GM23338 (cell line): ENCODE measurements at regions not wholly inside any gene's neighbourhood (a gene's known extent, or its start where the extent isn't known, plus 50 kb on each side); places are given as distances from the start of the nearest gene placed in this dataset.

ENCODE experiments used
- ATAC-seq: fragments of 200-7000 bp; cut with Tn5 transposase; 3 replicates; pipeline ENCODE4 v1.9.1; 2020
- DNase-seq: peaks from one replicate; pipeline ENCODE4 v3.0.0-alpha.2; 2015; ENCODE audit warnings: low spot score
- H2AFZ ChIP-seq: fragments of 200-600 bp; sonication (generic); 2 replicates; pipeline ENCODE4 v1.8.0; 2016; ENCODE audit warnings: antibody characterized with exemption, mild to moderate bottlenecking, moderate library complexity
- H3F3A ChIP-seq: fragments of 200-600 bp; sonication (generic); replicated peaks from 2 replicates; pipeline ENCODE4 v1.8.0; 2017; ENCODE audit warnings: antibody characterized with exemption, mixed run types, low read depth
- H3K27ac ChIP-seq: fragments of 200-600 bp; sonication (generic); 2 replicates; pipeline ENCODE4 v1.6.1; 2016; ENCODE audit warnings: low read depth
- H3K27me3 ChIP-seq: fragments of 200-600 bp; sonication (generic); 2 replicates; pipeline ENCODE4 v1.8.0; 2016; ENCODE audit warnings: mild to moderate bottlenecking, mixed run types, moderate library complexity; ENCODE audit not compliant: insufficient read depth
- H3K36me3 ChIP-seq: fragments of 200-600 bp; sonication (generic); 2 replicates; pipeline ENCODE4 v1.8.0; 2016; ENCODE audit warnings: mild to moderate bottlenecking; ENCODE audit not compliant: insufficient read depth
- H3K4me1 ChIP-seq: fragments of 200-600 bp; sonication (generic); 2 replicates; pipeline ENCODE4 v1.8.0; 2016; ENCODE audit warnings: mild to moderate bottlenecking, moderate library complexity; ENCODE audit not compliant: insufficient read depth
- H3K4me2 ChIP-seq: fragments of 200-600 bp; sonication (generic); 2 replicates; pipeline ENCODE4 v1.7.1; 2017; ENCODE audit warnings: mixed run types
- H3K4me3 ChIP-seq: fragments of 200-600 bp; sonication (generic); 2 replicates; pipeline ENCODE4 v1.6.1; 2016; ENCODE audit warnings: mixed run types
- H3K79me2 ChIP-seq: fragments of 200-600 bp; sonication (generic); replicated peaks from 2 replicates; pipeline ENCODE4 v1.8.0; 2017; ENCODE audit warnings: mild to moderate bottlenecking; ENCODE audit not compliant: insufficient read depth
- H3K9me2 ChIP-seq: fragments of 200-600 bp; sonication (generic); 2 replicates; pipeline ENCODE4 v1.8.0; 2017; ENCODE audit not compliant: insufficient read depth
- H4K20me1 ChIP-seq: fragments of 200-600 bp; sonication (generic); replicated peaks from 2 replicates; pipeline ENCODE4 v1.8.0; 2017; ENCODE audit warnings: mild to moderate bottlenecking; ENCODE audit not compliant: insufficient read depth
- H3K27ac Mint-ChIP-seq: 2 replicates; pipeline ENCODE4 v1.8.0; 2020; ENCODE audit warnings: inconsistent platforms, mild to moderate bottlenecking, moderate library complexity, mixed read lengths
- H3K27me3 Mint-ChIP-seq: 3 replicates; pipeline ENCODE4 v1.8.0; 2022; ENCODE audit warnings: low read depth, mild to moderate bottlenecking, moderate library complexity, mixed read lengths, inconsistent platforms; ENCODE audit not compliant: insufficient read depth, poor library complexity
- H3K36me3 Mint-ChIP-seq: 3 replicates; pipeline ENCODE4 v1.8.0; 2021; ENCODE audit warnings: low read depth, mild to moderate bottlenecking, inconsistent platforms, moderate library complexity, mixed read lengths
- H3K4me1 Mint-ChIP-seq: 3 replicates; pipeline ENCODE4 v1.8.0; 2020; ENCODE audit warnings: mild to moderate bottlenecking, inconsistent platforms, mixed read lengths
- H3K4me3 Mint-ChIP-seq: 3 replicates; pipeline ENCODE4 v1.8.0; 2021; ENCODE audit warnings: moderate library complexity, mild to moderate bottlenecking, inconsistent platforms, mixed read lengths
- H3K9me3 Mint-ChIP-seq: 3 replicates; pipeline ENCODE4 v1.8.0; 2020; ENCODE audit warnings: moderate library complexity, mild to moderate bottlenecking, inconsistent platforms, mixed read lengths
- CREB1 ChIP-seq: fragments of 250-450 bp; sonication (Bioruptor Pico); IDR thresholded peaks from 2 replicates; pipeline ENCODE4 v1.5.0; 2020; ENCODE audit warnings: low read depth, mild to moderate bottlenecking, moderate library complexity
- EZH2 ChIP-seq: fragments of 200-600 bp; sonication (generic); IDR thresholded peaks from one replicate; pipeline ENCODE4 v1.8.0; 2017; ENCODE audit warnings: antibody characterized with exemption, mild to moderate bottlenecking, low read depth; ENCODE audit not compliant: unreplicated experiment
- EZH2phosphoT487 ChIP-seq: fragments of 200-600 bp; sonication (generic); IDR thresholded peaks from one replicate; pipeline ENCODE4 v1.8.1; 2018; ENCODE audit warnings: antibody characterized with exemption; ENCODE audit not compliant: unreplicated experiment
- JUNB ChIP-seq: IDR thresholded peaks from one replicate; pipeline ENCODE4 v1.6.1; 2016; ENCODE audit warnings: antibody characterized with exemption; ENCODE audit not compliant: unreplicated experiment
- NANOG ChIP-seq: IDR thresholded peaks from 2 replicates; pipeline ENCODE4 v1.6.1; 2016; ENCODE audit warnings: antibody characterized with exemption, borderline replicate concordance
- POLR2AphosphoS5 ChIP-seq: IDR thresholded peaks from 2 replicates; pipeline ENCODE4 v1.6.1; 2016; ENCODE audit warnings: antibody characterized with exemption, low read depth
- STAT1 ChIP-seq: IDR thresholded peaks from one replicate; pipeline ENCODE4 v1.6.1; 2016; ENCODE audit warnings: antibody characterized with exemption; ENCODE audit not compliant: unreplicated experiment
- ZNF114 ChIP-seq: fragments of 250-450 bp; sonication (Bioruptor Pico); IDR thresholded peaks from 2 replicates; pipeline ENCODE4 v1.5.0; 2020; ENCODE audit warnings: mild to moderate bottlenecking, moderate library complexity
- ZNF331 ChIP-seq: fragments of 250-450 bp; sonication (Bioruptor Pico); IDR thresholded peaks from 2 replicates; pipeline ENCODE4 v1.5.0; 2020; ENCODE audit warnings: low read depth, mild to moderate bottlenecking, moderate library complexity
- TF ChIP-seq, protein P1 (sequence below): fragments of 250-450 bp; sonication (Bioruptor Pico); IDR thresholded peaks from 2 replicates; pipeline ENCODE4 v1.5.0; 2020; ENCODE audit warnings: mild to moderate bottlenecking, moderate library complexity
- TF ChIP-seq, protein P2 (sequence below): IDR thresholded peaks from one replicate; pipeline ENCODE4 v1.6.1; 2018; ENCODE audit warnings: antibody characterized with exemption; ENCODE audit not compliant: unreplicated experiment
- TF ChIP-seq, protein P3 (sequence below), 2 experiments: fragments of 200-600 bp in 1 of 2; sonication (generic) in 1 of 2; conservative IDR thresholded peaks; 2 replicates each; pipeline versions ENCODE4 v1.5.1 to v1.6.1; 2016 to 2017; ENCODE audit warnings: antibody characterized with exemption in 2 of 2, low read depth in 2 of 2, mild to moderate bottlenecking in 2 of 2, moderate library complexity in 1 of 2
- TF ChIP-seq, protein P4 (sequence below): IDR thresholded peaks from 2 replicates; pipeline ENCODE4 v1.6.1; 2016; ENCODE audit warnings: antibody characterized with exemption

DNA sequence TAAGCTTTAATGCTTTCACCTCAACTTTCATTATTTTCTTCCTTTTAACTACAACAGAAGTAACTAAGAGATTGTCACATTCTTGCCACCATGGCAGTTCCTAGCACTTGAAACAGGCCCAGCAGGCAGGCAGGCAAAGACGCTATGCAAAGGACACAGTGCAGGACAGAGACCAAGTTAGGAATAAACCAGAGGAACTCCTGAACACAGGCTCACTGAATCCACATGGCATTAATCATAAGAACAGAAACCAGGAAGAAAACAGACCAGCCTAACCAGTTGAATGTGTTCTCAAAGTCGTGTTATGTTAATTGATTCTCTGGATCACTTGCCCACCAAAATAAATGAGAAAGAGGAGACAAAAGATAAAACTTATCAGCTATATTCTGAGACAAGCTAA lies 397.6 kb downstream of the TBL1XR1 start:
- DNase-seq = no peak
- Histone ChIP-seq H3K4me2 (no peak overlapping the region), H3K79me2 (no peaks in the 10 kb centered on the region), H3K4me1 (peaks cover 31% of the 10 kb centered on the region), H3K4me3 (no peak overlapping the region), H3K27me3 (no peaks in the 10 kb centered on the region), H2AFZ (peak overlapping the region; percentile 21; the same call in 1 of the 2 replicates), H3K9me2 (0 out of 2 replicates have a peak, but pooled peaks cover 3% of the 10 kb centered on the region), H3K36me3 (no peaks in the 10 kb centered on the region), H3K27ac (no peak overlapping the region), H3F3A (no peaks in the 10 kb centered on the region), H4K20me1 (no peaks in the 10 kb centered on the region)
- Mint-ChIP-seq H3K27me3 (no peaks in the 10 kb centered on the region), H3K9me3 (peaks cover 3% of the 10 kb centered on the region; the same call in 1 of the 3 replicates), H3K4me3 (no peak overlapping the region), H3K36me3 (peaks cover 7% of the 10 kb centered on the region; the same call in 2 of the 3 replicates), H3K27ac (peak overlapping the region; percentile 74; the same call in 1 of the 2 replicates), H3K4me1 (peaks cover 28% of the 10 kb centered on the region)
- ATAC-seq = 0 out of 3 replicates have a peak, but pooled peaks have one; percentile 36
- TF ChIP-seq JUNB (no peak), EZH2 (no peak), ZNF114 (no peak), POLR2AphosphoS5 (no peak), STAT1 (no peak), CREB1 (no peak), NANOG (no peak), EZH2phosphoT487 (no peak), ZNF331 (CRISPR knock-in tag) (no peak)
- TF ChIP-seq, protein P1, sequence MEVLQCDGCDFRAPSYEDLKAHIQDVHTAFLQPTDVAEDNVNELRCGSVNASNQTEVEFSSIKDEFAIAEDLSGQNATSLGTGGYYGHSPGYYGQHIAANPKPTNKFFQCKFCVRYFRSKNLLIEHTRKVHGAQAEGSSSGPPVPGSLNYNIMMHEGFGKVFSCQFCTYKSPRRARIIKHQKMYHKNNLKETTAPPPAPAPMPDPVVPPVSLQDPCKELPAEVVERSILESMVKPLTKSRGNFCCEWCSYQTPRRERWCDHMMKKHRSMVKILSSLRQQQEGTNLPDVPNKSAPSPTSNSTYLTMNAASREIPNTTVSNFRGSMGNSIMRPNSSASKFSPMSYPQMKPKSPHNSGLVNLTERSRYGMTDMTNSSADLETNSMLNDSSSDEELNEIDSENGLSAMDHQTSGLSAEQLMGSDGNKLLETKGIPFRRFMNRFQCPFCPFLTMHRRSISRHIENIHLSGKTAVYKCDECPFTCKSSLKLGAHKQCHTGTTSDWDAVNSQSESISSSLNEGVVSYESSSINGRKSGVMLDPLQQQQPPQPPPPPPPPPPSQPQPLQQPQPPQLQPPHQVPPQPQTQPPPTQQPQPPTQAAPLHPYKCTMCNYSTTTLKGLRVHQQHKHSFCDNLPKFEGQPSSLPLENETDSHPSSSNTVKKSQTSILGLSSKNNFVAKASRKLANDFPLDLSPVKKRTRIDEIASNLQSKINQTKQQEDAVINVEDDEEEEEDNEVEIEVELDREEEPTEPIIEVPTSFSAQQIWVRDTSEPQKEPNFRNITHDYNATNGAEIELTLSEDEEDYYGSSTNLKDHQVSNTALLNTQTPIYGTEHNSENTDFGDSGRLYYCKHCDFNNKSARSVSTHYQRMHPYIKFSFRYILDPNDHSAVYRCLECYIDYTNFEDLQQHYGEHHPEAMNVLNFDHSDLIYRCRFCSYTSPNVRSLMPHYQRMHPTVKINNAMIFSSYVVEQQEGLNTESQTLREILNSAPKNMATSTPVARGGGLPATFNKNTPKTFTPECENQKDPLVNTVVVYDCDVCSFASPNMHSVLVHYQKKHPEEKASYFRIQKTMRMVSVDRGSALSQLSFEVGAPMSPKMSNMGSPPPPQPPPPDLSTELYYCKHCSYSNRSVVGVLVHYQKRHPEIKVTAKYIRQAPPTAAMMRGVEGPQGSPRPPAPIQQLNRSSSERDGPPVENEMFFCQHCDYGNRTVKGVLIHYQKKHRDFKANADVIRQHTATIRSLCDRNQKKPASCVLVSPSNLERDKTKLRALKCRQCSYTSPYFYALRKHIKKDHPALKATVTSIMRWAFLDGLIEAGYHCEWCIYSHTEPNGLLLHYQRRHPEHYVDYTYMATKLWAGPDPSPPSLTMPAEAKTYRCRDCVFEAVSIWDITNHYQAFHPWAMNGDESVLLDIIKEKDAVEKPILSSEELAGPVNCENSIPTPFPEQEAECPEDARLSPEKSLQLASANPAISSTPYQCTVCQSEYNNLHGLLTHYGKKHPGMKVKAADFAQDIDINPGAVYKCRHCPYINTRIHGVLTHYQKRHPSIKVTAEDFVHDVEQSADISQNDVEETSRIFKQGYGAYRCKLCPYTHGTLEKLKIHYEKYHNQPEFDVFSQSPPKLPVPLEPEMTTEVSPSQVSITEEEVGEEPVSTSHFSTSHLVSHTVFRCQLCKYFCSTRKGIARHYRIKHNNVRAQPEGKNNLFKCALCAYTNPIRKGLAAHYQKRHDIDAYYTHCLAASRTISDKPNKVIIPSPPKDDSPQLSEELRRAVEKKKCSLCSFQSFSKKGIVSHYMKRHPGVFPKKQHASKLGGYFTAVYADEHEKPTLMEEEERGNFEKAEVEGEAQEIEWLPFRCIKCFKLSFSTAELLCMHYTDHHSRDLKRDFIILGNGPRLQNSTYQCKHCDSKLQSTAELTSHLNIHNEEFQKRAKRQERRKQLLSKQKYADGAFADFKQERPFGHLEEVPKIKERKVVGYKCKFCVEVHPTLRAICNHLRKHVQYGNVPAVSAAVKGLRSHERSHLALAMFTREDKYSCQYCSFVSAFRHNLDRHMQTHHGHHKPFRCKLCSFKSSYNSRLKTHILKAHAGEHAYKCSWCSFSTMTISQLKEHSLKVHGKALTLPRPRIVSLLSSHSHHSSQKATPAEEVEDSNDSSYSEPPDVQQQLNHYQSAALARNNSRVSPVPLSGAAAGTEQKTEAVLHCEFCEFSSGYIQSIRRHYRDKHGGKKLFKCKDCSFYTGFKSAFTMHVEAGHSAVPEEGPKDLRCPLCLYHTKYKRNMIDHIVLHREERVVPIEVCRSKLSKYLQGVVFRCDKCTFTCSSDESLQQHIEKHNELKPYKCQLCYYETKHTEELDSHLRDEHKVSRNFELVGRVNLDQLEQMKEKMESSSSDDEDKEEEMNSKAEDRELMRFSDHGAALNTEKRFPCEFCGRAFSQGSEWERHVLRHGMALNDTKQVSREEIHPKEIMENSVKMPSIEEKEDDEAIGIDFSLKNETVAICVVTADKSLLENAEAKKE = no peak
- TF ChIP-seq, protein P2, sequence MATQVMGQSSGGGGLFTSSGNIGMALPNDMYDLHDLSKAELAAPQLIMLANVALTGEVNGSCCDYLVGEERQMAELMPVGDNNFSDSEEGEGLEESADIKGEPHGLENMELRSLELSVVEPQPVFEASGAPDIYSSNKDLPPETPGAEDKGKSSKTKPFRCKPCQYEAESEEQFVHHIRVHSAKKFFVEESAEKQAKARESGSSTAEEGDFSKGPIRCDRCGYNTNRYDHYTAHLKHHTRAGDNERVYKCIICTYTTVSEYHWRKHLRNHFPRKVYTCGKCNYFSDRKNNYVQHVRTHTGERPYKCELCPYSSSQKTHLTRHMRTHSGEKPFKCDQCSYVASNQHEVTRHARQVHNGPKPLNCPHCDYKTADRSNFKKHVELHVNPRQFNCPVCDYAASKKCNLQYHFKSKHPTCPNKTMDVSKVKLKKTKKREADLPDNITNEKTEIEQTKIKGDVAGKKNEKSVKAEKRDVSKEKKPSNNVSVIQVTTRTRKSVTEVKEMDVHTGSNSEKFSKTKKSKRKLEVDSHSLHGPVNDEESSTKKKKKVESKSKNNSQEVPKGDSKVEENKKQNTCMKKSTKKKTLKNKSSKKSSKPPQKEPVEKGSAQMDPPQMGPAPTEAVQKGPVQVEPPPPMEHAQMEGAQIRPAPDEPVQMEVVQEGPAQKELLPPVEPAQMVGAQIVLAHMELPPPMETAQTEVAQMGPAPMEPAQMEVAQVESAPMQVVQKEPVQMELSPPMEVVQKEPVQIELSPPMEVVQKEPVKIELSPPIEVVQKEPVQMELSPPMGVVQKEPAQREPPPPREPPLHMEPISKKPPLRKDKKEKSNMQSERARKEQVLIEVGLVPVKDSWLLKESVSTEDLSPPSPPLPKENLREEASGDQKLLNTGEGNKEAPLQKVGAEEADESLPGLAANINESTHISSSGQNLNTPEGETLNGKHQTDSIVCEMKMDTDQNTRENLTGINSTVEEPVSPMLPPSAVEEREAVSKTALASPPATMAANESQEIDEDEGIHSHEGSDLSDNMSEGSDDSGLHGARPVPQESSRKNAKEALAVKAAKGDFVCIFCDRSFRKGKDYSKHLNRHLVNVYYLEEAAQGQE = no peak
- TF ChIP-seq, protein P3, sequence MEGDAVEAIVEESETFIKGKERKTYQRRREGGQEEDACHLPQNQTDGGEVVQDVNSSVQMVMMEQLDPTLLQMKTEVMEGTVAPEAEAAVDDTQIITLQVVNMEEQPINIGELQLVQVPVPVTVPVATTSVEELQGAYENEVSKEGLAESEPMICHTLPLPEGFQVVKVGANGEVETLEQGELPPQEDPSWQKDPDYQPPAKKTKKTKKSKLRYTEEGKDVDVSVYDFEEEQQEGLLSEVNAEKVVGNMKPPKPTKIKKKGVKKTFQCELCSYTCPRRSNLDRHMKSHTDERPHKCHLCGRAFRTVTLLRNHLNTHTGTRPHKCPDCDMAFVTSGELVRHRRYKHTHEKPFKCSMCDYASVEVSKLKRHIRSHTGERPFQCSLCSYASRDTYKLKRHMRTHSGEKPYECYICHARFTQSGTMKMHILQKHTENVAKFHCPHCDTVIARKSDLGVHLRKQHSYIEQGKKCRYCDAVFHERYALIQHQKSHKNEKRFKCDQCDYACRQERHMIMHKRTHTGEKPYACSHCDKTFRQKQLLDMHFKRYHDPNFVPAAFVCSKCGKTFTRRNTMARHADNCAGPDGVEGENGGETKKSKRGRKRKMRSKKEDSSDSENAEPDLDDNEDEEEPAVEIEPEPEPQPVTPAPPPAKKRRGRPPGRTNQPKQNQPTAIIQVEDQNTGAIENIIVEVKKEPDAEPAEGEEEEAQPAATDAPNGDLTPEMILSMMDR (conservative IDR thresholded peaks at IDR 0.05; ENCODE audit: low read depth in 2 of 2) = no peak
- TF ChIP-seq, protein P4, sequence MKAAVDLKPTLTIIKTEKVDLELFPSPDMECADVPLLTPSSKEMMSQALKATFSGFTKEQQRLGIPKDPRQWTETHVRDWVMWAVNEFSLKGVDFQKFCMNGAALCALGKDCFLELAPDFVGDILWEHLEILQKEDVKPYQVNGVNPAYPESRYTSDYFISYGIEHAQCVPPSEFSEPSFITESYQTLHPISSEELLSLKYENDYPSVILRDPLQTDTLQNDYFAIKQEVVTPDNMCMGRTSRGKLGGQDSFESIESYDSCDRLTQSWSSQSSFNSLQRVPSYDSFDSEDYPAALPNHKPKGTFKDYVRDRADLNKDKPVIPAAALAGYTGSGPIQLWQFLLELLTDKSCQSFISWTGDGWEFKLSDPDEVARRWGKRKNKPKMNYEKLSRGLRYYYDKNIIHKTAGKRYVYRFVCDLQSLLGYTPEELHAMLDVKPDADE = no peak
